ENCODE measurements at regions not wholly inside any gene's neighbourhood (a gene's known extent, or its start where the extent isn't known, plus 50 kb on each side); places are given as distances from the start of the nearest gene placed in this dataset.

DNA sequence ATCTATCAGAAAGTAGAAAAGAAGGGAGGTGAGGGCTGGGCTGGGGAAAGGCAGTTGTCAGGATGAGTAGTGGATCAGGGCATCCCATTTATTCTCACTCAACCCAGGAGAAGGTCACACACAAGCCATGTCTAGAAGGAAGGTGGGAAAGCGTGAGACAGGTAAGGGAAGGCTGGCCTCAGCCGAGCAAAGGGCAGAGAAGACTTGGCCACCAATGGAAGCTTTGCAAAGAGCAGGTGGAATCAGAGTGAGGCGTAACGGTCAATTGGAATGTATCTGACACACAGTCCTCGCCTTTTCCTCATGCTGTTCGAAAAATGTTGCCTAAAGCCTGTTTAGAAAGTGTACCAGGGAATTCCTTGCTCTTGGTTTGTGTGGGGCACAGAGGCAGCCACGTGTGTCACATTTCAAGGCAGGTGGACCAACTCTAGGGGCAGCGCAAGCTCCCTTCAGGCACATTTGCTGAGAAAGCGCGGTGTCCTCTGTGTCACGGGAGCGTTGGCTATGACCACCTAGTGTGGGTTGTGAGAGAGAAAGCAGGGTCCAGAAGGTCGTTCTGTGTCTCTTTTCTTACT, 118.8 kb upstream of the SPATA13 start:
- Histone ChIP-seq H3K27me3 (peaks cover 8% of the 10 kb centered on the region), H3K4me1 (ENCODE audit: control insufficient read depth in 1 of 2, insufficient read depth in 1 of 2, low read depth in 1 of 2, low read length in 1 of 2) (no peaks in the 10 kb centered on the region), H3K9me3 (no peaks in the 10 kb centered on the region), H3K4me3 (ENCODE audit: low read depth in 1 of 2, low read length in 1 of 2) (no peak overlapping the region), H3K27ac (no peak overlapping the region), H3K36me3 (no peaks in the 10 kb centered on the region)
- TF ChIP-seq, protein P1, sequence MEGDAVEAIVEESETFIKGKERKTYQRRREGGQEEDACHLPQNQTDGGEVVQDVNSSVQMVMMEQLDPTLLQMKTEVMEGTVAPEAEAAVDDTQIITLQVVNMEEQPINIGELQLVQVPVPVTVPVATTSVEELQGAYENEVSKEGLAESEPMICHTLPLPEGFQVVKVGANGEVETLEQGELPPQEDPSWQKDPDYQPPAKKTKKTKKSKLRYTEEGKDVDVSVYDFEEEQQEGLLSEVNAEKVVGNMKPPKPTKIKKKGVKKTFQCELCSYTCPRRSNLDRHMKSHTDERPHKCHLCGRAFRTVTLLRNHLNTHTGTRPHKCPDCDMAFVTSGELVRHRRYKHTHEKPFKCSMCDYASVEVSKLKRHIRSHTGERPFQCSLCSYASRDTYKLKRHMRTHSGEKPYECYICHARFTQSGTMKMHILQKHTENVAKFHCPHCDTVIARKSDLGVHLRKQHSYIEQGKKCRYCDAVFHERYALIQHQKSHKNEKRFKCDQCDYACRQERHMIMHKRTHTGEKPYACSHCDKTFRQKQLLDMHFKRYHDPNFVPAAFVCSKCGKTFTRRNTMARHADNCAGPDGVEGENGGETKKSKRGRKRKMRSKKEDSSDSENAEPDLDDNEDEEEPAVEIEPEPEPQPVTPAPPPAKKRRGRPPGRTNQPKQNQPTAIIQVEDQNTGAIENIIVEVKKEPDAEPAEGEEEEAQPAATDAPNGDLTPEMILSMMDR (IDR thresholded peaks at IDR 0.05) = no peak

DNA sequence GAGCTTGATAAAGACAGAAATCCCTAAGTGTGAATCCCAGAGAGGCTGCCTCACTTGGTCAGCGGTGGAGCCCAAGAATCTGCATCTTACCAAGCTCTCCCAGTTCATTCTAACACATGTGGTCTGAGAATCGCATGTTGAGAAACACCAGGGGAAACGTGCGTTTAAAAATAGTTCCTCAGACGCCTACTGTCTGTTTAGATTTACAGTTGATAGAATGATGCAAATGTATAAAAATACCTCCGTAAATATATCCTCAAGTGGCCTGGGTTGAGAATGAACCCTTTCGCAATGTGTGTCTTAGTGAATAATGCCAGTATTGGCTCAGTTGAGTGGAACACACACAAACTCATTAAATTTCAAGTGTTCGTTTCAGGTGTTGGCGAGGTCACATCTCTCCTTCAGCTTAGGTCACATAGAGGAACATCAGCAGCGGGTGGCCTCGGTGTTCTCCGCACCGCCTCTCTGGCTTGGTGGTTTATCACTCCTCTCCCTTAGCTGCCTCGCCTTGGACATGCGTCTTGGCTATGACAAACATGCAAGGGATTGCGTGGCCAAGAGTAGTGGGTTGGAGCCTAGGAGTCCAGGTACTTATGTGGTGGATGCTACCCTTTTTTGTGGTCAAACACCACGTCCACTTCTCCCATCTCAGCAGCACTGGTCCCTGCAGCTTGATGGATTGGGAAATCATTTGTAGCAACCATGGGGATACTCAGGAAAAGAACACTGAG, 117.6 kb upstream of the SPATA13 start:
- no peak overlapping the region for H3K27ac ChIP-seq
- no peaks in the 10 kb centered on the region for H3K36me3 ChIP-seq
- H3K4me1 ChIP-seq (ENCODE audit: control insufficient read depth in 1 of 2, insufficient read depth in 1 of 2, low read depth in 1 of 2, low read length in 1 of 2) = no peaks in the 10 kb centered on the region
- TF ChIP-seq, protein P1 (IDR thresholded peaks at IDR 0.05) = no peak
- H3K9me3 ChIP-seq = no peaks in the 10 kb centered on the region
- H3K27me3 ChIP-seq = peaks cover 8% of the 10 kb centered on the region
- H3K4me3 ChIP-seq (ENCODE audit: low read depth in 1 of 2, low read length in 1 of 2) = no peak overlapping the region

DNA sequence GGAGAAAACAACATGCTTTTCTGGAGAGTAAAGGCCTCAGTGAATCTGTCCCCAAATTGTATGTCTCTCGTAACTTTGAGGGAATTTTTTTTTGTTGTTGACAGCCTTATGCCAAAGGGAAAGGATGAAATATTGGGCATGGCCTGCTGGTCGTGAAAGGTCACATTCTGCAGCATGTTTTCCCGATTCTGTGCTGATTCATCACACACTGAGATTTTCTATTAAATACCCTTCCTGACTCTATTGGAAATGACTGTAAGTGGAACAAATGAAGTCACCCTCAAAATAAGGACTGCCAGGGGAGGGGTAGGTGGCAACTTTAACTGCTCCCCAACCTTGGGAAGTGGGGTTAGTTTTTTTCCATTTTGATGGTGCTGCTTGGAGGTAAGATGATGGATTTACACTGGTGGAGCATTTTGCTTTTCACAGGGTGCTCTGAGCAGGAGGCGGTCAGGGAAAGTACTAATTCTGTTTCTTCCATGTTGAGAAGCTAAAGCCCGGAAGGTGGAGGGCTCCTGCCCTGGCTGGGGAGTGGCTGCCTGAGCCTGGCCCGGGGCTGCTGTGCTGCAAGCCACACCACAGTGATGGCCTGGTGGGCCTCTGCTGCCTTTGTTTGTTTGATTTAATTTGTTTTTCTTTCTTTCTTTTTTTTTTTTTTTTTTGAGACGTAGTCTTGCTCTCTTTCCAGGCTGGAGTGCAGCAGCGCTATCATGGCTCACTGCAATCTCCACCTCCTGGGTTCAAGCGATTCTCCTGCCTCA, 116.8 kb upstream of the SPATA13 start:
- H3K4me1 ChIP-seq (ENCODE audit: control insufficient read depth in 1 of 2, insufficient read depth in 1 of 2, low read depth in 1 of 2, low read length in 1 of 2) = no peaks in the 10 kb centered on the region
- H3K9me3 ChIP-seq = no peaks in the 10 kb centered on the region
- no peak overlapping the region for H3K4me3 ChIP-seq (ENCODE audit: low read depth in 1 of 2, low read length in 1 of 2)
- no peaks in the 10 kb centered on the region for H3K36me3 ChIP-seq
- TF ChIP-seq, protein P1 (IDR thresholded peaks at IDR 0.05) = no peak
- H3K27me3 ChIP-seq = peaks cover 1% of the 10 kb centered on the region
- no peak overlapping the region for H3K27ac ChIP-seq

DNA sequence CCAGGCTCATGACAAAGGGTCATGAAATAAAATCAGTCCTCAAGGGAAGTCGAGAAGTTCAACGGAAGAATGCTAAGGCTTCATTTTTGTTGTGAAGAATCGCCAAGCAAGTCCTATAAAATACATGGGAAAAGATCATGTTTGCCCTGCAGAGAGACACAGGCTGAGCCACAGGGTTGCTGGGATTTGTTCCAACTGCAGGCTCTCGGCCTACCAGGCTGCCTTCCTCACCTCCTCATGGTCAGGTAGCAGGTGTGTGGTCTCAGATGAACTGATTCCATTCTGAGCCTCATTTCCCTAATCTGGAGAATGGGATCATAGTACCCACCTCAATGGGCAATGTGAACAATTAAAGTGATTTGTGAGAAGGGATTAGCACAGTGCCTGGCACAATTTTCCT, 114.9 kb upstream of the SPATA13 start:
- H3K4me1 ChIP-seq (ENCODE audit: control insufficient read depth in 1 of 2, insufficient read depth in 1 of 2, low read depth in 1 of 2, low read length in 1 of 2) = no peaks in the 10 kb centered on the region
- no peak overlapping the region for H3K27ac ChIP-seq
- H3K4me3 ChIP-seq (ENCODE audit: low read depth in 1 of 2, low read length in 1 of 2) = no peak overlapping the region
- TF ChIP-seq, protein P1 (IDR thresholded peaks at IDR 0.05) = no peak
- no peaks in the 10 kb centered on the region for H3K9me3 ChIP-seq
- H3K36me3 ChIP-seq = no peaks in the 10 kb centered on the region
- no peaks in the 10 kb centered on the region for H3K27me3 ChIP-seq

DNA sequence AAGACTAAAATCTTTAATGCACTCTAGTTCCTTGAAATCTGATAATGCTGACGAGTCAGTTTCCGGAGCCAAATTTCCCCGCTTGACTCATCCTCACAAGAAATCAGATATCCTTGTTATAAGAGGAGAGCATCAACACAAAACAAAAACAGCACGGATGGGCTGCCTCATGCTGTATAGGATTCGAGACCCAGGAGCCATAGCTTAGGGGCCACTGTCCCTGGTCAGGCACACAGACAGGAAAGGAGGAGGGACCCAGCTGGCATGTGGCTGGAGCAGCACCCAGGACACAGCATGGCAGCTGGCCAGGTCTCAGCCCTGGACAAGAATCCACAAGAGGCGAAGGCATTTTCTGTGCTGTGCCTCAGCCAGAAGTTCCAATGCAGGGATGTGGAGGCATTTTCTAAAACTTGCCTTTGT, 110.2 kb upstream of the SPATA13 start:
- H3K27ac ChIP-seq = no peak overlapping the region
- no peaks in the 10 kb centered on the region for H3K4me1 ChIP-seq (ENCODE audit: control insufficient read depth in 1 of 2, insufficient read depth in 1 of 2, low read depth in 1 of 2, low read length in 1 of 2)
- TF ChIP-seq, protein P1 (IDR thresholded peaks at IDR 0.05) = no peak
- peaks cover 13% of the 10 kb centered on the region for H3K27me3 ChIP-seq
- no peaks in the 10 kb centered on the region for H3K9me3 ChIP-seq
- H3K4me3 ChIP-seq (ENCODE audit: low read depth in 1 of 2, low read length in 1 of 2) = no peak overlapping the region
- no peaks in the 10 kb centered on the region for H3K36me3 ChIP-seq

All from neutrophil (primary cell).